Mammary epithelial cell (primary cell): ENCODE measurements at regions not wholly inside any gene's neighbourhood (a gene's known extent, or its start where the extent isn't known, plus 50 kb on each side); places are given as distances from the start of the nearest gene placed in this dataset.

Experiments used
- CTCF ChIP-seq, 2 donors: IDR thresholded peaks in 1 of 2; conservative IDR thresholded peaks in 1 of 2; 2 replicates each; pipeline ENCODE4 v1.5.1; 2011 to 2012; ENCODE audit warnings: inconsistent platforms in 2 of 2, low read length in 2 of 2, mild to moderate bottlenecking in 2 of 2, control low read depth in 1 of 2, low read depth in 1 of 2; ENCODE audit not compliant: insufficient read depth in 1 of 2; ENCODE audit errors: extremely low read depth in 1 of 2
- EZH2 ChIP-seq: IDR thresholded peaks from 2 replicates; pipeline ENCODE4 v1.6.1; 2012; ENCODE audit warnings: low read length, inconsistent platforms, borderline replicate concordance

GRCh38 chr4:93957186-93957585, 128.6 kb downstream of the ATOH1 start:
- TF ChIP-seq CTCF (conservative IDR thresholded peaks at IDR 0.05 in 1 of 2, IDR thresholded peaks at IDR 0.05 in 1 of 2; ENCODE audit: extremely low read depth in 1 of 2, insufficient read depth in 1 of 2, low read depth in 1 of 2, low read length in 2 of 2) (no peak), EZH2 (no peak)
